Activated CD4-positive, alpha-beta T cell treated with anti-CD3 and anti-CD28 coated beads for 36 hours (primary cell): ENCODE measurements at regions not wholly inside any gene's neighbourhood (a gene's known extent, or its start where the extent isn't known, plus 50 kb on each side); places are given as distances from the start of the nearest gene placed in this dataset.

ENCODE experiments used
- ATAC-seq: fragments of 200-7000 bp; cut with Tn5 transposase; one replicate; pipeline ENCODE4 v1.10.0; 2021; ENCODE audit warnings: mild to moderate bottlenecking, moderate library complexity
- CTCF ChIA-PET: fragments of 350-600 bp; sonication (Branson Sonifier 250); formaldehyde crosslinking; loops from one replicate; lab custom pipeline; 2021; ENCODE audit warnings: antibody characterized with exemption; lab: Charles Lee
- POLR2A ChIA-PET: fragments of 350-600 bp; sonication (Branson Sonifier 250); formaldehyde crosslinking; loops from one replicate; lab custom pipeline; 2021; ENCODE audit warnings: antibody characterized with exemption, inconsistent platforms; lab: Charles Lee
- DNase-seq: peaks from one replicate; pipeline ENCODE4 v3.0.0-alpha.2; 2020
- H3K27ac Mint-ChIP-seq: one replicate; pipeline ENCODE4 v1.8.0; 2021; ENCODE audit warnings: mixed read lengths
- H3K27me3 Mint-ChIP-seq: one replicate; pipeline ENCODE4 v1.8.0; 2021; ENCODE audit warnings: mixed read lengths
- H3K36me3 Mint-ChIP-seq: one replicate; pipeline ENCODE4 v1.8.0; 2021; ENCODE audit warnings: low read depth, mixed read lengths
- H3K4me1 Mint-ChIP-seq: one replicate; pipeline ENCODE4 v1.8.0; 2021; ENCODE audit warnings: mixed read lengths
- H3K4me3 Mint-ChIP-seq: one replicate; pipeline ENCODE4 v1.8.0; 2021; ENCODE audit warnings: mild to moderate bottlenecking, moderate library complexity, mixed read lengths
- H3K9me3 Mint-ChIP-seq: one replicate; pipeline ENCODE4 v1.8.0; 2021; ENCODE audit warnings: low read depth, mixed read lengths
- intact Hi-C, 2 experiments: fragments of 100-400 bp; cut with DNase I in 1 of 2; cut with micrococcal nuclease in 1 of 2; formaldehyde crosslinking; loops; one replicate each; pipeline versions ENCODE4 v1.14.2 to v1.15.1; 2022 to 2024; cut with DNase I, micrococcal nuclease

DNA sequence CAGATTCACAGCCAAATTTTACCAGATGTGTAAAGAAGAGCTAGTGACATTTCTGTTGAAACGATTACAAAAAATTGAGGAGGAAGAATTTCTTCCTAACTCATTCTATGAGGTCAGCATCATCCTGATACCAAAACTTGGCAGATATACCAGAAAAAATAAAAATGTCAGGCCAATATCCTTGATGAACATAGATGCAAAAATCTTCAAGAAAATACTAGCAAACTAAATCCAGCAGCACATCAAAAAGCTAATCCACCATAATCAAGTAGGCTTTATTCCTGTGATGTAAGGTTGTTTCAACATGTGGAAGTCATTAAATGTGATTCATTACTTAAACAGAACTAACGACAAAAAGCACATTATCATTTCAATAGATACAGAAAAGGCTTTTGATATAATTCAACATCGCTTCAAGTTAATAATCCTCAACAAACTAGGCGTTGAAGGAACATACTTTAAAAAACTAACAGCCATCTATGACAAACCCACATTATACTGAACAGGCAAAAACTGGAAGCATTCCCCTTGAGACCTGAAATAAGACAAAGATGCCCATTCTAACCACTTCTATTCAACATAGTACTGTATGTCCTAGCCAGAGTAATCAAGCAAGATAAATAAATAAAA lies 807.7 kb upstream of the ZWINT start:
- no peaks in the 10 kb centered on the region for H3K27me3 Mint-ChIP-seq
- intact Hi-C loops = no loop called here
- ATAC-seq = no peak
- no peaks in the 10 kb centered on the region for H3K36me3 Mint-ChIP-seq
- ChIA-PET POLR2A (no interaction called here), CTCF (no interaction called here)
- no peak for DNase-seq
- no peaks in the 10 kb centered on the region for H3K4me1 Mint-ChIP-seq
- H3K9me3 Mint-ChIP-seq = peaks cover 7% of the 10 kb centered on the region
- H3K27ac Mint-ChIP-seq = no peak overlapping the region
- H3K4me3 Mint-ChIP-seq = no peak overlapping the region

DNA sequence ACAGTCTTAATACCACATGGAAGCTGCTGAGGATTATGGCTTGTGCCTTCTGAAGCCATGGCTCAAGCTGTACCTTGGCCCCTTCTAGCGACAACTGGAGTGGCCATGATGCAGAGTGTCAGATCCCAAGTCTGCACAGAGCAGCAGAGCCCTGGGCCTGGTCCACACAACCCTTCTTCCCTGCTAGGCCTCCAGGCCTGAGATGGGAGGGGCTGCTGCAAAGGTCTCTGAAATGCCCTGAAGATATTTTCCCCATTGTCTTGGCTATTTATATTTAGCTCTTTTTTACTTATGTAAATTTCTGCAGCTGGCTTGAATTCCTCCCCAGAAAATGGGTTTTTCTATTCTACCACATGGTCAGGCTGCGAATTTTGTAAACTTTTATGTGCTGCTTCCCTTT lies 804.6 kb upstream of the ZWINT start:
- H3K27ac Mint-ChIP-seq = no peak overlapping the region
- CTCF ChIA-PET = no interaction called here
- no peak for DNase-seq
- H3K9me3 Mint-ChIP-seq = peaks cover 7% of the 10 kb centered on the region
- no peaks in the 10 kb centered on the region for H3K36me3 Mint-ChIP-seq
- intact Hi-C loops = no loop called here
- ATAC-seq = no peak
- H3K4me3 Mint-ChIP-seq = no peak overlapping the region
- no peaks in the 10 kb centered on the region for H3K27me3 Mint-ChIP-seq
- POLR2A ChIA-PET = no interaction called here
- H3K4me1 Mint-ChIP-seq = no peaks in the 10 kb centered on the region

- H3K27me3 Mint-ChIP-seq = no peaks in the 10 kb centered on the region
- H3K4me3 Mint-ChIP-seq = no peak overlapping the region
- DNase-seq (no peak), ATAC-seq (no peak)
- H3K9me3 Mint-ChIP-seq = peaks cover 7% of the 10 kb centered on the region
- H3K27ac Mint-ChIP-seq = no peak overlapping the region
- POLR2A ChIA-PET = no interaction called here
- no peaks in the 10 kb centered on the region for H3K4me1 Mint-ChIP-seq
- CTCF ChIA-PET = no interaction called here
- H3K36me3 Mint-ChIP-seq = no peaks in the 10 kb centered on the region
- intact Hi-C loops = no loop called here
Measured at GRCh38 chr10:57162231-57162630, 801.2 kb upstream of the ZWINT start.

GRCh38 chr10:57161157-57161556 lies 800.1 kb upstream of the ZWINT start:
- ATAC-seq (no peak), DNase-seq (no peak)
- intact Hi-C loops = no loop called here
- Mint-ChIP-seq H3K4me1 (no peaks in the 10 kb centered on the region), H3K9me3 (peaks cover 3% of the 10 kb centered on the region), H3K27ac (no peak overlapping the region), H3K36me3 (no peaks in the 10 kb centered on the region), H3K4me3 (no peak overlapping the region), H3K27me3 (no peaks in the 10 kb centered on the region)
- ChIA-PET POLR2A (no interaction called here), CTCF (no interaction called here)

- H3K27ac Mint-ChIP-seq = no peak overlapping the region
- ChIA-PET POLR2A (no interaction called here), CTCF (no interaction called here)
- ATAC-seq = no peak
- H3K4me3 Mint-ChIP-seq = no peak overlapping the region
- intact Hi-C loops = no loop called here
- no peaks in the 10 kb centered on the region for H3K27me3 Mint-ChIP-seq
- no peaks in the 10 kb centered on the region for H3K4me1 Mint-ChIP-seq
- DNase-seq = no peak
- H3K9me3 Mint-ChIP-seq = peaks cover 10% of the 10 kb centered on the region
- no peaks in the 10 kb centered on the region for H3K36me3 Mint-ChIP-seq
Measured at GRCh38 chr10:57145548-57145947, 784.5 kb upstream of the ZWINT start.

DNA sequence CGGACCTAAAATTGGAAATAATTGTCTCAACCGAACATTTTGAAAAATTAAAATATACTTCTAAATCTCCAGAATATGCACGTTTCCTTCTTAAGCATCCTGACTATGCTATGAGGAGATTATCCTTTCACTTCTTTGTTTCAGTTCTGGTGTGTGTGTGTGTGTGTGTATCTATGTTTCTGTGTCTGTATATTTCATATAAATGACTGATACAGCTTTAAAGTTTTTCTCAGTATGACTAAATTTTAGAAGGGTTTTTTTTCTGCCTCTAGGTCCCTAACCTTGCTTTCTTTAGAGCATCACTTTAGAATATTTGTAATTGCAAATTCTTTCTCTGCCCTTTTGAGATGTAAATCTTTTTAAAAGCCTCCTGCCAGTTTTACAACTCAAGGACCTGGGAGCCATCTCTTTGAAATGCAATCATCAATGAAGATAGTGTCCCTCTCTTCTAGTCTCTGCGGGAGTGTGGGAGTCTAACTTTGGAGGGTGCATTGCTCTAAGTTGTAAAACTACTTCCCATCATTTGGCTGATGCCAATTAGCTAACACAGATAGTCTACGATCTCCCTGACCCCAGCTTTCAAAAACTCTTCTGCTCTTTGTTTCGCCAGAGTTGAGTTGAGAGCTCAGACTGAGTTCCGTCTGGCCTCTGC lies 782.0 kb upstream of the ZWINT start:
- Mint-ChIP-seq H3K36me3 (no peaks in the 10 kb centered on the region), H3K4me3 (no peak overlapping the region), H3K4me1 (no peaks in the 10 kb centered on the region), H3K27me3 (no peaks in the 10 kb centered on the region), H3K27ac (no peak overlapping the region), H3K9me3 (peaks cover 2% of the 10 kb centered on the region)
- ATAC-seq = no peak
- intact Hi-C loops = no loop called here
- CTCF ChIA-PET = no interaction called here
- POLR2A ChIA-PET = no interaction called here
- no peak for DNase-seq

GRCh38 chr10:57141708-57142107 lies 780.6 kb upstream of the ZWINT start:
- Mint-ChIP-seq H3K9me3 (peaks cover 2% of the 10 kb centered on the region), H3K4me1 (no peaks in the 10 kb centered on the region), H3K27ac (no peak overlapping the region), H3K27me3 (no peaks in the 10 kb centered on the region), H3K36me3 (no peaks in the 10 kb centered on the region), H3K4me3 (no peak overlapping the region)
- ATAC-seq (no peak), DNase-seq (no peak)
- CTCF ChIA-PET = no interaction called here
- POLR2A ChIA-PET = no interaction called here
- intact Hi-C loops = no loop called here

GRCh38 chr10:57119684-57120083 lies 758.6 kb upstream of the ZWINT start:
- Mint-ChIP-seq H3K4me3 (no peak overlapping the region), H3K9me3 (peaks cover 5% of the 10 kb centered on the region), H3K36me3 (no peaks in the 10 kb centered on the region), H3K27ac (no peak overlapping the region), H3K27me3 (no peaks in the 10 kb centered on the region), H3K4me1 (no peaks in the 10 kb centered on the region)
- no peak for ATAC-seq
- no peak for DNase-seq
- POLR2A ChIA-PET = no interaction called here
- CTCF ChIA-PET = no interaction called here
- intact Hi-C loops = no loop called here

- ChIA-PET POLR2A (no interaction called here), CTCF (interaction anchor here (0.7 kb wide), 1 partner anchor 51 kb away, joined by 4 read pairs; no protein-coding TSS in a partner anchor)
- Mint-ChIP-seq H3K4me3 (no peak overlapping the region), H3K36me3 (no peaks in the 10 kb centered on the region), H3K9me3 (peaks cover 1% of the 10 kb centered on the region), H3K27ac (no peak overlapping the region), H3K4me1 (no peaks in the 10 kb centered on the region), H3K27me3 (no peaks in the 10 kb centered on the region)
- intact Hi-C loops = no loop called here
- DNase-seq (no peak), ATAC-seq (no peak)
Measured at GRCh38 chr10:57113545-57113944, 752.5 kb upstream of the ZWINT start.

GRCh38 chr10:57102236-57102635 lies 741.2 kb upstream of the ZWINT start:
- no peak for ATAC-seq

DNA sequence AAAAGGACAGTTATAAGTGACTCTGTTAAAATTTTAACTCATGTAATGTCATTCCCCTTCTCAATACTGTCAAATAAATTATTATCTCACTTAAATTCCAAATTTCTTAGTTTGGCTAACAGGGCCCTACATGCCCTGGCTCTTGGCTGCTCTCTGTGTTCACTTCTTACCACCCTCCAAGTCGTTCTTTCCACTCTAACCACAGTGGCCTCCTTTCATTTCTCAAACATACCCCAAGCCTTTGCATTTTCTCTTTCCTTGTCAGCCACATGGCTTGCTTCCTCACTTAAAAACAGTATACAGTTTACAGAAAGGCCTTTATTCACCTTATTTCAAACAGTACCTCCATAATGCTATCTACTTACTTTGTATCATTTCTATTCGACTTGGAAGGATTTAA lies 737.1 kb upstream of the ZWINT start:
- CTCF ChIA-PET = no interaction called here
- Mint-ChIP-seq H3K27ac (no peak overlapping the region), H3K4me1 (no peaks in the 10 kb centered on the region), H3K36me3 (no peaks in the 10 kb centered on the region), H3K27me3 (no peaks in the 10 kb centered on the region), H3K4me3 (no peak overlapping the region), H3K9me3 (peaks cover 4% of the 10 kb centered on the region)
- intact Hi-C loops = no loop called here
- POLR2A ChIA-PET = no interaction called here
- ATAC-seq = no peak
- no peak for DNase-seq

More at GRCh38 chr10:57102236-57102635, 741.2 kb upstream of the ZWINT start:
- ChIA-PET POLR2A (no interaction called here), CTCF (no interaction called here)
- DNase-seq = no peak
- intact Hi-C loops = no loop called here
- Mint-ChIP-seq H3K4me1 (no peaks in the 10 kb centered on the region), H3K4me3 (no peak overlapping the region), H3K27ac (no peak overlapping the region), H3K36me3 (no peaks in the 10 kb centered on the region), H3K27me3 (no peaks in the 10 kb centered on the region), H3K9me3 (peaks cover 2% of the 10 kb centered on the region)

DNA sequence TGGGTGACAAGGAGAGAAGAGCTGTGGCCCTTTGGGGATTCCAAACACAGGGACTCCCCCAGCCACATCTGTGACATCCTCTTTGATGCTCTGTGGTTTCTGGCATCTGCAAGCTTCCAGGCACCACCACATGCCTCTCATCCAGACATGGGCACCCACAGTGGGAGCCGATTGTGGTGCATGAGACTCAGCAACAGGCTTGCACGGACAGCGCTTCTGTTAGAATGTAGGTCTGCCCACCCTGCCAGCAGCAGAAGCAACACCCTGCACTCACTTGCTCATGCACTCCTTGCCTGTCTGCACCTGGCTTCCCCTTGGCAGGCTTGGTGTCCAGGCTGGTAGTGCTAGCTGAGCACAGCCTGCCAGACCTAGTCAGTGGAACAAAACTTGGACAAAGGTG lies 735.0 kb upstream of the ZWINT start:
- no peaks in the 10 kb centered on the region for H3K27me3 Mint-ChIP-seq
- ChIA-PET POLR2A (no interaction called here), CTCF (no interaction called here)
- ATAC-seq = no peak
- no peaks in the 10 kb centered on the region for H3K4me1 Mint-ChIP-seq
- no peaks in the 10 kb centered on the region for H3K36me3 Mint-ChIP-seq
- intact Hi-C loops = no loop called here
- peaks cover 3% of the 10 kb centered on the region for H3K9me3 Mint-ChIP-seq
- no peak overlapping the region for H3K27ac Mint-ChIP-seq
- DNase-seq = no peak
- no peak overlapping the region for H3K4me3 Mint-ChIP-seq
